NCI-H2081 (cell line): ENCODE measurements at regions not wholly inside any gene's neighbourhood (a gene's known extent, or its start where the extent isn't known, plus 50 kb on each side); places are given as distances from the start of the nearest gene placed in this dataset.
"Not testable (repeated sequence)": the region's sequence is repeated elsewhere in the genome, so short reads cannot be mapped to it uniquely, and the experiment has no call there.

ENCODE experiments used
- DNase-seq, 2 experiments: peaks; one replicate each; lab custom pipeline; 2025; lab: John Stamatoyannopoulos, UW

- DNase-seq = peak in 1 of 2 experiments; percentile 12
Observed at GRCh38 chr2:215260097-215260677, 51.7 kb upstream of the ATIC start.

GRCh38 chr2:215249501-215249900 lies 62.4 kb upstream of the ATIC start:
- no peak for DNase-seq

GRCh38 chr2:215245919-215246318 lies 65.9 kb upstream of the ATIC start:
- DNase-seq = not testable (repeated sequence)

GRCh38 chr2:215241791-215242305 lies 70.0 kb upstream of the ATIC start:
- no peak for DNase-seq

GRCh38 chr2:215238485-215239098 lies 73.3 kb upstream of the ATIC start:
- no peak for DNase-seq

GRCh38 chr2:215236131-215236530 lies 75.7 kb upstream of the ATIC start:
- DNase-seq = no peak

- not testable (repeated sequence) for DNase-seq
Observed at GRCh38 chr2:215220221-215220620, 81.8 kb upstream of the ABCA12 start.

GRCh38 chr2:215218587-215219577 lies 80.5 kb upstream of the ABCA12 start:
- DNase-seq = no peak

GRCh38 chr2:215216806-215217205 lies 78.4 kb upstream of the ABCA12 start:
- DNase-seq = no peak

- DNase-seq = no peak
Observed at GRCh38 chr2:215215637-215216036, 77.2 kb upstream of the ABCA12 start.

- no peak for DNase-seq
Observed at GRCh38 chr2:215210082-215210481, 71.7 kb upstream of the ABCA12 start.

GRCh38 chr2:215207791-215208367 lies 69.5 kb upstream of the ABCA12 start:
- DNase-seq = no peak

GRCh38 chr2:215207041-215207440 lies 68.6 kb upstream of the ABCA12 start:
- no peak for DNase-seq

- no peak for DNase-seq
Observed at GRCh38 chr2:215205787-215206186, 67.4 kb upstream of the ABCA12 start.

- DNase-seq = no peak
Observed at GRCh38 chr2:215191477-215191876, 53.1 kb upstream of the ABCA12 start.

- no peak for DNase-seq
Observed at GRCh38 chr2:215190588-215190987, 52.2 kb upstream of the ABCA12 start.

GRCh38 chr2:215189393-215189792 lies 51.0 kb upstream of the ABCA12 start:
- DNase-seq = no peak
